BJ (cell line): ENCODE measurements at regions not wholly inside any gene's neighbourhood (a gene's known extent, or its start where the extent isn't known, plus 50 kb on each side); places are given as distances from the start of the nearest gene placed in this dataset.
A peak's percentile ranks its signal among the peaks of the same experiment; 100 is the strongest.

Experiments used
- CTCF ChIA-PET: fragments of 350-600 bp; formaldehyde crosslinking; extraction: SDS; loops from one replicate; lab custom pipeline; 2021; ENCODE audit warnings: antibody characterized with exemption, inconsistent platforms; lab: Yijun Ruan, JAX
- POLR2A ChIA-PET: fragments of 300-600 bp; sonication (Branson Sonifier 250); formaldehyde crosslinking; extraction: SDS; loops from one replicate; lab custom pipeline; 2021; ENCODE audit warnings: antibody characterized with exemption; lab: Charles Lee
- DNase-seq: peaks from one replicate; pipeline ENCODE4 v3.0.0-alpha.2; 2011; ENCODE audit warnings: low read depth
- H3K27me3 ChIP-seq: 2 replicates; pipeline ENCODE4 v1.6.0; 2011; ENCODE audit warnings: low read length; ENCODE audit not compliant: control insufficient read depth, insufficient read depth
- H3K36me3 ChIP-seq: 2 replicates; pipeline ENCODE4 v1.5.1; 2011; ENCODE audit warnings: low read length; ENCODE audit not compliant: control insufficient read depth, insufficient read depth
- H3K4me3 ChIP-seq: 2 replicates; pipeline ENCODE4 v1.5.1; 2011; ENCODE audit warnings: low read depth, mild to moderate bottlenecking, control low read depth, low read length
- TF ChIP-seq, protein P1 (sequence below): IDR thresholded peaks from 2 replicates; pipeline ENCODE4 v1.5.1; 2011; ENCODE audit warnings: low read depth, mild to moderate bottlenecking, control low read depth, inconsistent platforms, low read length, moderate library complexity; ENCODE audit not compliant: insufficient read depth

DNA sequence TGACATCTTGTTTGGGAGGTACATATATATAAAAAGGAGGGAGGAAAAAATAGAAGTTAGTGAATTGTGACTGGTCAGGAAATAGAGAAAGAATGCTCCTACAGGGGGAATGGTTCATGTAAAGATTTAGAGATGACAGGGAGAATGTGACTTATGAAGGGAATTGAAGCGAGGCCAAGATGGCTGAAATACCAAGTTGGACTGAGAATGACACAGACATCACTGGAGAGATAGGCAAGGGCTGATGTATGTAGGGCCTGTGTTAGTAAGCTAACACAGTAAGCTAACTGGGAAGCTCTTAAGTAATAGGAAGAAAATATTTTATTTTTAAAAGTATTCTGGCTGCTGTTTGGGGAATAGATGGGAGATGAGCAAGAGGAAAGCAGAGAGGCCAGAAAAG lies 286.3 kb downstream of the NNT start:
- Histone ChIP-seq H3K4me3 (no peak overlapping the region), H3K27me3 (no peaks in the 10 kb centered on the region), H3K36me3 (no peaks in the 10 kb centered on the region)
- TF ChIP-seq, protein P1, sequence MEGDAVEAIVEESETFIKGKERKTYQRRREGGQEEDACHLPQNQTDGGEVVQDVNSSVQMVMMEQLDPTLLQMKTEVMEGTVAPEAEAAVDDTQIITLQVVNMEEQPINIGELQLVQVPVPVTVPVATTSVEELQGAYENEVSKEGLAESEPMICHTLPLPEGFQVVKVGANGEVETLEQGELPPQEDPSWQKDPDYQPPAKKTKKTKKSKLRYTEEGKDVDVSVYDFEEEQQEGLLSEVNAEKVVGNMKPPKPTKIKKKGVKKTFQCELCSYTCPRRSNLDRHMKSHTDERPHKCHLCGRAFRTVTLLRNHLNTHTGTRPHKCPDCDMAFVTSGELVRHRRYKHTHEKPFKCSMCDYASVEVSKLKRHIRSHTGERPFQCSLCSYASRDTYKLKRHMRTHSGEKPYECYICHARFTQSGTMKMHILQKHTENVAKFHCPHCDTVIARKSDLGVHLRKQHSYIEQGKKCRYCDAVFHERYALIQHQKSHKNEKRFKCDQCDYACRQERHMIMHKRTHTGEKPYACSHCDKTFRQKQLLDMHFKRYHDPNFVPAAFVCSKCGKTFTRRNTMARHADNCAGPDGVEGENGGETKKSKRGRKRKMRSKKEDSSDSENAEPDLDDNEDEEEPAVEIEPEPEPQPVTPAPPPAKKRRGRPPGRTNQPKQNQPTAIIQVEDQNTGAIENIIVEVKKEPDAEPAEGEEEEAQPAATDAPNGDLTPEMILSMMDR: no peak
- ChIA-PET CTCF (interaction anchor here (0.7 kb wide), 1 partner anchor 588 kb away, joined by 3 read pairs; no protein-coding TSS in a partner anchor), POLR2A (no interaction called here)
- no peak for DNase-seq

DNA sequence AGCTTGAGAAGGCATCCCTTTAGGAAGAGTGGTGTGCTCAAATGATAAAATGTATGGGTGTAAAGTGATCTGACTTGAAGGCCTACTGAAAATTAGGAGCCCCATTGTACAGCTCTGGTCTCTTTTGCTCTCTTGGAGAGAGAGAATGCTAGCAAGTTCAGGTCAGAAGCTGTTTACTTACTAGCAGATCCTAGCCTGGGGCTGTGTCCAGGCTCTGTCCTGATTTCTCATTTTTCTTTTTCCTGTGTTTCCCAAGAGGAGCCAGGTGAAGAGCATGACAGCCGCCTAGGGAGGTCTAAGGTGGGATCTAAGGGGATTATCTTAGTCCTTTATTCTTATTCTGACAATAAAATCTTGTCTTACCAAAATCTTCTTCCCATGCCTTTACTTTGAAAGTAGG lies 272.8 kb downstream of the NNT start:
- Histone ChIP-seq H3K27me3 (no peaks in the 10 kb centered on the region), H3K4me3 (no peak overlapping the region), H3K36me3 (no peaks in the 10 kb centered on the region)
- ChIA-PET CTCF (no interaction called here), POLR2A (no interaction called here)
- no peak for DNase-seq
- TF ChIP-seq, protein P1: no peak

DNA sequence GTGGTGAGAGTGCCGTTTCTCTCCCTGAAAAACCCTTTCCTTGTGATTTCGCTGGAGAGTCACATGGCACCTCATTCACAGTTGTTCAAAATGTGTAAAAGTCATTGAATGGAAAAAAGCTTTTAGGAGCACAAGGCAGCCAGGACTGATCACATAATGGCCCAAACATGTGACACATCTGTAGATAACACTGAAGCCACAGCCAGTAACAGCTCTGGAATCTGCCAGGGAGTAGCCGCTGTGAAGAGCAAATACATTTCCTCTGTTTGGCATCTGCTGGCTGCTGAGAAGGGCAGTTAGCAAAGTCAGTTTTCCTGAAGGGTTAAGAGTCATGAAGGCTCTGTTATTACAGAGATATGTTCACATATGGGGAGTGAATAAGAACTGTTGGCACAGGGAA lies 271.8 kb downstream of the NNT start:
- no peaks in the 10 kb centered on the region for H3K36me3 ChIP-seq
- peak; percentile 31 for DNase-seq
- TF ChIP-seq, protein P1: no peak
- H3K4me3 ChIP-seq: no peak overlapping the region
- ChIA-PET POLR2A (no interaction called here), CTCF (no interaction called here)
- H3K27me3 ChIP-seq: no peaks in the 10 kb centered on the region

DNA sequence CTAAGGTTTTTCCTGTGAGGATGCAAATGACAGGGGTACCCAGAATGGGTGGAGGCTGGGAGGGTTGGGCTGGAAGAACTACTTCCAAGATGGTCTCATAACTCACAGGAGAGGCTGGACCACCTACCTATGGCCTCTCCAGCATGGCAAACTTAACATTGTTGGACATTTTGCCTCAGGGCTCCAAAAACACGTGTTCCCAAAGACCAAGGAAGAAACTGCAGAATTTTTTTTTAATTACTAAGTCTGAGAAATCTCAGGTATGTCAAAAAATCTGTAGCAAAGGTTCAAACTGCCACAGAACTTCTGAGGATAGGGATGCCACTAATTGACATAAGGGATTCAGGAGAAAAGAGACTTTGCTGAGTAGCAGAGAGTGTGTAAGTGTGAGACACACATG lies 270.8 kb downstream of the NNT start:
- Histone ChIP-seq H3K27me3 (no peaks in the 10 kb centered on the region), H3K36me3 (no peaks in the 10 kb centered on the region), H3K4me3 (no peak overlapping the region)
- POLR2A ChIA-PET: no interaction called here
- TF ChIP-seq, protein P1: no peak
- no peak for DNase-seq
- CTCF ChIA-PET: no interaction called here

DNA sequence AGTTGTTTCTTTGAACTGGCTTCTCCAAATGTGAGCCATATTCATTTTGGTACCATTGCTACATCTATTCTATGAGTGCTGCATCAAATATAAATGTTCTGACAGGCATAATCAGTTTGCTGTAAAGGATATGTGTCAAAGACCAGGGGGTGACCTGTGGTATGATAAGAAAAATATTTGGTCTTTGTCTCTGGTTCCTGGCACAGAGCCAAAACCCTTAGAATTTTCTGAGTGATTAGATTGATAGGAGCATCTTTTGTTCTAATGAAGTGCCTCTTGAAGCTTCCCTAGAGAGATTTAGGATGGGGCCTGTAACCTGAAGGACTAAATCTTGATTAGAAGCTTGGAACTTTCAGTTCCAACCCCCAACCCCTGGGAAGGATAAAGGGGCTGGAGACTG lies 256.3 kb downstream of the NNT start:
- TF ChIP-seq, protein P1: no peak
- ChIA-PET POLR2A (no interaction called here), CTCF (no interaction called here)
- Histone ChIP-seq H3K4me3 (no peak overlapping the region), H3K27me3 (no peaks in the 10 kb centered on the region), H3K36me3 (no peaks in the 10 kb centered on the region)
- no peak for DNase-seq
